IPS-NIHi7 (cell line): ENCODE measurements at regions not wholly inside any gene's neighbourhood (a gene's known extent, or its start where the extent isn't known, plus 50 kb on each side); places are given as distances from the start of the nearest gene placed in this dataset.

Experiments
- DNase-seq: peaks from one replicate; pipeline ENCODE4 v3.0.0; 2012; ENCODE audit warnings: mixed read lengths; ENCODE audit errors: extremely low spot score

DNA sequence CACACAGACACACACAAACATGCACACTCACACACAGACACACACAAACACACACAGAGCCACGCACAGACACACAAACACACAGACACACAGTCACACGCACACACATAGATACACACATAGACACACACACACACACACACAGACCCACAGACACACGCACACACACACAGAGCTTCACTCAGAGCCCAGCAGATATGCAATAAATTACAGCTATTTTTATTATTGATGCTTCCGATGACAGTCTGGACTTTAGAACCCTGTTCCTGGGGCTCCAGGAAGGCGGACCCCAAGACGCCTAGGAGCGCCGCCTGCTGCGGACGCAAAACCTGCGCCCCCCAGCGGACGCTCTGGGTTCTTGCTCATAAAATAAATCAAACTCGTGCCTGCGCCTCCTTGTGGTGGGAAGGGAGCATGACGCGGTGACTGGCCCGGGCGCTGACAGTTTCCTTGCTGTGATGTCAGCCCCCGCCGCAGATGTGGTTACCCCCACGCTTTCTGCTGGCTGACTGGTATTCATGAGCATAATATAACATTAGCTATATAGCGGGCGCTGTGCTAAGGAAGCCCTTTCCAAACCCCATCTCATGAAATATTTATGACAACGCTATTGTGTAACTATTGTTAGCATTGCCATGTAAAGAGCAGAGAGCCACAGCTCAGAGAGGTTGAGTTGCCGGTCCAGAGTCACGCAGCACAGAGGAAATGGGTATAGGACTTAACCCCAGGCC lies 64.4 kb upstream of the TM9SF2 start:
- peak; percentile 82 for DNase-seq

DNA sequence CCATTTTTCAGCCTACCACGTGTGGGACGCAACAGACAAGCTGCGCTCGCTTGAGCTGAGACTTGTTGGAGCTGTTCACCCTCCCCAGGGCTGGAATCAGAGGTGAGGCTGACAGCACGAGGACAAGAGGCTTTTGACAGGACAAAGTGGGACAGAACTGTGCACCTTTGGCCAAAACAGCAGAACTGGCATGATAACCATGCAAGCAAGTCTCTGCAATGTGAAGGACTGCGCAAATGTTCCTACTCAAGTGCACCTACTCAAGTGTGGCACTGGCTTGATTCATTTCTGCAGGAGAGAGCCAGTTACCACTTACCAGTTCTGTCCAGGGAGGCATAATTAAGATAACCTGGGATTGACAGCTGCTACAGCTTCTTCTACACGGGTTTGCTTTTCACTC lies 62.2 kb upstream of the TM9SF2 start:
- DNase-seq = no peak

DNA sequence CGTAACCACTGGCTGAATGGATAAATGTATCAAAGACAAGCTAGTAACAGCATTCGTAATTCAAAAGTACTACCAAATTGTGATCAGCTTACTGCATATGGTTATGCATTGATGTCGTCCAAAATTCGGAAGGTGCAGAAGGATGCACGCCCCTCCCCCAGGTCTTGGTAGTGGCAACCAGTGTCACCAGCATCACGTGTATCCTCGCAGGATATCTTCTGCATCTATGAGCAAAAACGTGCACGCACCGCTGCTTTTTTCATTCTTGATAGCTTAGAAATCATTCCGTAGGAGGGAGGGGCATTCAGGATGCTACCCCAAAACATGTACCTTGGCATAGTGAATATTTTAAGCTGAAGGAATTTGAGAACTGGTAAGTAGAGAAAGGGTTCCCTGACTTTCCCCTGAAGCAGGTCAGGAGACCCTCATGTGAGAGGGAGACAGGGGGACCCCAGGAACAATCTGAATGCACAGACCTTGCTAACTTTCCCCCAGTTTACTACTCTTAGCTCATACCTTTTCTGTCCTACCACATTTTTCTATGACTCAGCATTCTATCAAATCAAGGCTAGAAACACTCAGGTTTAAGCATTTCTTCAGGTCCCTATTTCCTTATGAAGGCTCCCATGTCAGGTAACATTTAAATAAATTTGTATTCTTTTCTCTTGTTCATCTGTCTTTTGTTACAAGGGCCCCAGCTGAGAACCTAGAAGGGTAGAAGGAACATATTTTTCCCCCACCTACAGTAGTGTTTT lies 61.2 kb upstream of the TM9SF2 start:
- no peak for DNase-seq

DNA sequence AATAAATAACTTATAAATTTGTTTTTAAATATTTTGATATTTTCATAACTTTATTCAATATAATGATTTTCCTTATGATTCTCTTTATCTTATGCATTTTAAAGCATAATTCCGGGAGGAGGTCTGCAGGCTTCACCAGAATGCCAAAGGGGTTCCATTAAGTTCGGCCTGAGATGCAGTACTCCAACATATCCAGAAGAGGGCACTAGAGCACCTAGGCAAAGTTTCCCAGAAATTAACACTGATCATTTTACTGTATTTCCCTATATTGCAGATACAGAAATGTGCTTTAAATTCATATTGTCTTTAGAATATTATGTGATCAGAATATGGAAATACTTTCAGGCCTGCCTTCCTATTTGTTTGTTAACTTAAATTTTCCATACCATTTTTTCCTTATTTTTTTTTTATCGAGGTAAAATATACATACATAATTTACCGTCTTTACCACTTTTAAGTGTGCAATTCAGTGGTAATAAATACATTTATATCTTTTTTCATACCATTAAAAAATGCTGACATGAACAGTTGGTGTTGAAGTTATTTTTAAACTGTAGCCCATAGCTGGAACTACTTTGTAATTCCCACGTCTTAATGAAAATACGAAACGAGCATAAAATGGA lies 58.9 kb upstream of the TM9SF2 start:
- DNase-seq = peak; percentile 49

DNA sequence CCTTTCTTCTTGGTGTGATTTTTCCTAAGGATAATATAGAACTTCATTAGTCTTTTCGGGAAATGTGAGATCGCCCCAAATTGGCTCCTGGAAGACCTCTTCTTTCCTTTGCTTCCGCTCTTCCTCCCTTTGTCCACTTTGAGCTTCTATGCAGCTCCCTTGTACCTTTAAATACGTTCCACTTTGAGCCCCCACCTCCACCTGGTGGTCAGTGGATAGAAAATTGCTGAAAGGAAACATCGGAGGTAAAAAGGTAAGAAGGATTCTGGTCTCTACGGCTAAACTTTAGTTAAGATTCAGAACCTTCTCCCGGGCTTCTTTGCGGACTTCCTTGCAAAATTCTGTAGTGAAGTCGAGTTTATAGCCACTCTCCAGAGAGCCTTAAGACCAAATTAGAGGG lies 55.0 kb upstream of the TM9SF2 start:
- DNase-seq = peak; percentile 41

DNA sequence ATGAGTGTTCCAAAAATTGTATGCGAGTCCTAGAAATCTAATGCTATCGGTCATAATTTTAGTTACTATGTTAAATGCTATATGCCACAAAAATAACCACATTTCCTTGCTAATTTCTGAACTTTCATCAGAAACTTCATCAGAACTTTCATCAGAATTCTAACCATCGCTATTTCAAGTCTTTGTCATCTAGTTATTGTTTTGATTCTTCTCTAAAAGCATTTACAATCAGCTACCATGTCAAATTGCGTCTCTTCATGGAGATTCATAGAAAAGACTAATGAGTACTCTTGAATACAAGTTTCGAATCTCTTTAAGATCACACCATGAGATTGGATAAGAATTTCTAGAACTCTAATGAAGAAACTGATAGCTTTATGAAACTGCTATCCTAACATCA lies 52.7 kb upstream of the TM9SF2 start:
- DNase-seq = no peak

DNA sequence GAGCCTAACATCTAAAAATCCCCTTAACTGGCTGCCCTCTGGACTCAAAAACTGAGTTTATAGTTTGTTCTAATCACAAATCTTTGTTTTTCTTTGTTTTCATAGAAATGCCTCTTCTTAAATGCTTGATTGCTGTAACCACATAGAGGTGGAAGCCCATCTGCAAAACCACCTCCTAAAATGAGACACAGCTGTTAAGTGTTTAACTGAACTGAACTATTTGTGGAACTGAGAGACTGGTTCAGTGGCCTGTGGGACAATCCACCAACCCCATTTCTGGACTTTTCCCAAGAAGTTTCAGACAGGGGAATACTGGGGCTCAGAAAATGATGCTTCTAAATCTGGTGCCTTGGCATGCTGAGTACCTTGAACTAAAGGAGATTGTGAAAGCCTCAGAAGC lies 50.9 kb upstream of the TM9SF2 start:
- DNase-seq = no peak
